Fibroblast of the aortic adventitia (primary cell): ENCODE measurements at regions not wholly inside any gene's neighbourhood (a gene's known extent, or its start where the extent isn't known, plus 50 kb on each side); places are given as distances from the start of the nearest gene placed in this dataset.
"Not testable (repeated sequence)": the region's sequence is repeated elsewhere in the genome, so short reads cannot be mapped to it uniquely, and the experiment has no call there.

Experiments used
- DNase-seq: peaks from one replicate; pipeline ENCODE4 v3.0.0-alpha.2; 2010; ENCODE audit warnings: low read depth
- H3K4me3 ChIP-seq: 2 replicates; pipeline ENCODE4 v1.5.1; 2011; ENCODE audit warnings: low read depth, mild to moderate bottlenecking, control low read depth, low read length, moderate library complexity
- CTCF ChIP-seq: IDR thresholded peaks from 2 replicates; pipeline ENCODE4 v1.5.1; 2011; ENCODE audit warnings: mild to moderate bottlenecking, low read length, control low read depth, inconsistent platforms; ENCODE audit not compliant: insufficient read depth

GRCh38 chr3:30324587-30324986 is 281.8 kb upstream of the TGFBR2 start:
- no peak for TF ChIP-seq CTCF
- H3K4me3 ChIP-seq: no peak overlapping the region
- DNase-seq: no peak

GRCh38 chr3:30327976-30328375 is 278.4 kb upstream of the TGFBR2 start:
- H3K4me3 ChIP-seq, DNase-seq: not testable (repeated sequence)

GRCh38 chr3:30328935-30329334 is 277.5 kb upstream of the TGFBR2 start:
- DNase-seq, H3K4me3 ChIP-seq: not testable (repeated sequence)

GRCh38 chr3:30331519-30331918 is 274.9 kb upstream of the TGFBR2 start:
- H3K4me3 ChIP-seq: no peak overlapping the region
- DNase-seq: no peak
- TF ChIP-seq CTCF: no peak

- no peak for DNase-seq
- H3K4me3 ChIP-seq: no peak overlapping the region
- no peak for TF ChIP-seq CTCF
Observed at GRCh38 chr3:30332196-30333021, 274.0 kb upstream of the TGFBR2 start.

- TF ChIP-seq CTCF: no peak
- no peak overlapping the region for H3K4me3 ChIP-seq
- no peak for DNase-seq
Observed at GRCh38 chr3:30333143-30333542, 273.3 kb upstream of the TGFBR2 start.

- no peak overlapping the region for H3K4me3 ChIP-seq
- no peak for TF ChIP-seq CTCF
- DNase-seq: peak; percentile 61
Observed at GRCh38 chr3:30333903-30334302, 272.5 kb upstream of the TGFBR2 start.

- no peak overlapping the region for H3K4me3 ChIP-seq
- no peak for DNase-seq
- no peak for TF ChIP-seq CTCF
Observed at GRCh38 chr3:30340500-30340899, 265.9 kb upstream of the TGFBR2 start.
